IMR-90 (cell line): ENCODE measurements at regions not wholly inside any gene's neighbourhood (a gene's known extent, or its start where the extent isn't known, plus 50 kb on each side); places are given as distances from the start of the nearest gene placed in this dataset.

ENCODE experiments used
- ATAC-seq: fragments of 200-7000 bp; cut with Tn5 transposase; 2 replicates; pipeline ENCODE4 v1.9.1; 2020; ENCODE audit warnings: low read depth, mild to moderate bottlenecking, moderate library complexity
- BruUV-seq: library from RNA; stranded (reverse); fragments of 400-500 nt; replicated peaks from 2 replicates; lab custom pipeline; 2021; lab: Mats Ljungman, UMichigan
- CTCF ChIA-PET: fragments of 300-600 bp; formaldehyde crosslinking; extraction: SDS; loops from one replicate; lab custom pipeline; 2021; ENCODE audit warnings: antibody characterized with exemption; lab: Yijun Ruan, JAX
- POLR2A ChIA-PET: fragments of 300-600 bp; sonication (Branson Sonifier 250); formaldehyde crosslinking; loops from one replicate; lab custom pipeline; 2022; ENCODE audit warnings: antibody characterized with exemption; ENCODE audit not compliant: unreplicated experiment; lab: Charles Lee
- DNase-seq: peaks from one replicate; pipeline ENCODE4 v3.0.0; 2013
- H2AFZ ChIP-seq: replicated peaks from 2 replicates; pipeline ENCODE3; 2013; ENCODE audit warnings: low read length, mild to moderate bottlenecking; ENCODE audit not compliant: poor library complexity
- H2AK5ac ChIP-seq: 2 replicates; pipeline ENCODE4 v1.6.1; 2013; ENCODE audit warnings: low read depth, low read length, inconsistent platforms
- H2AK9ac ChIP-seq: replicated peaks from 2 replicates; pipeline ENCODE3; 2013; ENCODE audit warnings: mild to moderate bottlenecking, low read depth, low read length, moderate library complexity; ENCODE audit not compliant: poor library complexity
- H2BK120ac ChIP-seq: 2 replicates; pipeline ENCODE4 v1.6.1; 2013; ENCODE audit warnings: low read depth, low read length, inconsistent platforms
- H2BK15ac ChIP-seq: 3 replicates; pipeline ENCODE4 v1.6.1; 2013; ENCODE audit warnings: low read depth, low read length, inconsistent platforms
- H2BK20ac ChIP-seq: 2 replicates; pipeline ENCODE4 v1.6.1; 2013; ENCODE audit warnings: low read depth, mild to moderate bottlenecking, inconsistent platforms, low read length, moderate library complexity
- H2BK5ac ChIP-seq: 2 replicates; pipeline ENCODE4 v1.6.1; 2013; ENCODE audit warnings: mild to moderate bottlenecking, low read depth, low read length, inconsistent platforms; ENCODE audit not compliant: poor library complexity, severe bottlenecking
- H3K14ac ChIP-seq: replicated peaks from 2 replicates; pipeline ENCODE4 v1.6.1; 2013; ENCODE audit warnings: low read depth, low read length, inconsistent platforms
- H3K18ac ChIP-seq: 2 replicates; pipeline ENCODE4 v1.6.1; 2013; ENCODE audit warnings: low read depth, low read length, control low read depth
- H3K23ac ChIP-seq: 2 replicates; pipeline ENCODE4 v1.6.1; 2013; ENCODE audit warnings: low read depth, low read length, inconsistent platforms
- H3K27ac ChIP-seq: 2 replicates; pipeline ENCODE4 v1.5.1; 2013; ENCODE audit warnings: mild to moderate bottlenecking, control low read depth, low read length; ENCODE audit not compliant: insufficient read depth
- H3K27me3 ChIP-seq: 2 replicates; pipeline ENCODE4 v1.6.1; 2013; ENCODE audit warnings: low read length; ENCODE audit not compliant: control insufficient read depth, insufficient read depth
- H3K36me3 ChIP-seq: 2 replicates; pipeline ENCODE4 v1.6.1; 2013; ENCODE audit warnings: low read length, mixed read lengths; ENCODE audit not compliant: control insufficient read depth, insufficient read depth
- H3K4ac ChIP-seq: 2 replicates; pipeline ENCODE4 v1.6.1; 2013; ENCODE audit warnings: low read depth, low read length, inconsistent platforms
- H3K4me1 ChIP-seq: 2 replicates; pipeline ENCODE4 v1.6.1; 2013; ENCODE audit warnings: low read length, mixed read lengths; ENCODE audit not compliant: control insufficient read depth, insufficient read depth
- H3K4me2 ChIP-seq: 2 replicates; pipeline ENCODE4 v1.6.1; 2013; ENCODE audit warnings: low read depth, mild to moderate bottlenecking, control low read depth, low read length, moderate library complexity
- H3K4me3 ChIP-seq: 2 replicates; pipeline ENCODE4 v1.5.1; 2013; ENCODE audit warnings: low read depth, mild to moderate bottlenecking, control low read depth, low read length, moderate library complexity; ENCODE audit not compliant: insufficient read depth
- H3K56ac ChIP-seq: 2 replicates; pipeline ENCODE4 v1.6.1; 2013; ENCODE audit warnings: low read length, inconsistent platforms; ENCODE audit not compliant: insufficient read depth; ENCODE audit errors: extremely low read depth
- H3K79me1 ChIP-seq, 2 experiments: 2 replicates each; pipeline ENCODE4 v1.6.1; 2013; ENCODE audit warnings: low read length in 2 of 2, inconsistent platforms in 1 of 2, low read depth in 1 of 2
- H3K9ac ChIP-seq: 2 replicates; pipeline ENCODE4 v1.6.1; 2013; ENCODE audit warnings: low read depth, low read length, control low read depth
- H3K9me1 ChIP-seq: 2 replicates; pipeline ENCODE4 v1.6.1; 2013; ENCODE audit warnings: low read length, inconsistent platforms; ENCODE audit not compliant: insufficient read depth
- H3K9me3 ChIP-seq: 2 replicates; pipeline ENCODE4 v1.6.1; 2013; ENCODE audit warnings: low read length; ENCODE audit not compliant: control insufficient read depth, insufficient read depth
- H4K20me1 ChIP-seq: 2 replicates; pipeline ENCODE4 v1.6.1; 2013; ENCODE audit warnings: low read length, inconsistent platforms; ENCODE audit not compliant: insufficient read depth
- H4K5ac ChIP-seq: 2 replicates; pipeline ENCODE4 v1.6.1; 2013; ENCODE audit warnings: mild to moderate bottlenecking, low read depth, low read length, control low read depth
- H4K8ac ChIP-seq, 2 experiments: 2 replicates each; pipeline ENCODE4 v1.6.1; 2013; ENCODE audit warnings: low read depth in 2 of 2, low read length in 2 of 2, control low read depth in 1 of 2, inconsistent platforms in 1 of 2
- H4K91ac ChIP-seq: 2 replicates; pipeline ENCODE4 v1.6.1; 2013; ENCODE audit warnings: low read depth, low read length, inconsistent platforms; ENCODE audit not compliant: insufficient read depth
- BHLHE40 ChIP-seq: fragments of 150-350 bp; IDR thresholded peaks from 2 replicates; pipeline ENCODE4 v1.6.1; 2016; ENCODE audit warnings: mild to moderate bottlenecking, low read depth, low read length
- CEBPB ChIP-seq: IDR thresholded peaks from 2 replicates; pipeline ENCODE4 v1.6.1; 2012; ENCODE audit warnings: low read depth, low read length, improper control_type of control experiment
- CHD1 ChIP-seq: IDR thresholded peaks from 2 replicates; pipeline ENCODE4 v1.6.1; 2012; ENCODE audit warnings: low read depth, low read length, improper control_type of control experiment
- CTCF ChIP-seq: conservative IDR thresholded peaks from 2 replicates; pipeline ENCODE4 v1.5.1; 2012; ENCODE audit warnings: mild to moderate bottlenecking, low read depth, low read length, improper control_type of control experiment
- ELK1 ChIP-seq: fragments of 150-350 bp; IDR thresholded peaks from 2 replicates; pipeline ENCODE4 v1.6.1; 2016; ENCODE audit warnings: low read depth, mild to moderate bottlenecking, low read length, moderate library complexity, borderline replicate concordance
- FOS ChIP-seq: fragments of 150-350 bp; IDR thresholded peaks from 2 replicates; pipeline ENCODE4 v1.6.1; 2016; ENCODE audit warnings: low read depth, low read length
- MAFK ChIP-seq: IDR thresholded peaks from 2 replicates; pipeline ENCODE4 v1.6.1; 2012; ENCODE audit warnings: low read depth, low read length, improper control_type of control experiment
- MAZ ChIP-seq: IDR thresholded peaks from 2 replicates; pipeline ENCODE4 v1.6.1; 2012; ENCODE audit warnings: low read depth, mild to moderate bottlenecking, low read length, improper control_type of control experiment, moderate library complexity, borderline replicate concordance
- MXI1 ChIP-seq: IDR thresholded peaks from 2 replicates; pipeline ENCODE4 v1.6.1; 2012; ENCODE audit warnings: low read depth, mild to moderate bottlenecking, low read length, moderate library complexity, borderline replicate concordance
- NFE2L2 ChIP-seq: fragments of 150-350 bp; IDR thresholded peaks from 2 replicates; pipeline ENCODE4 v1.6.1; 2016; ENCODE audit warnings: low read depth, mild to moderate bottlenecking, low read length
- POLR2A ChIP-seq: IDR thresholded peaks from 2 replicates; pipeline ENCODE4 v1.6.1; 2012; ENCODE audit warnings: mild to moderate bottlenecking, low read depth, low read length
- RAD21 ChIP-seq: IDR thresholded peaks from 2 replicates; pipeline ENCODE4 v1.6.1; 2012; ENCODE audit warnings: low read length, improper control_type of control experiment
- RCOR1 ChIP-seq: IDR thresholded peaks from 2 replicates; pipeline ENCODE4 v1.6.1; 2012; ENCODE audit warnings: mild to moderate bottlenecking, low read length, improper control_type of control experiment; ENCODE audit not compliant: insufficient replicate concordance
- RFX5 ChIP-seq: IDR thresholded peaks from 2 replicates; pipeline ENCODE4 v1.8.0; 2012; ENCODE audit warnings: low read depth, mild to moderate bottlenecking, low read length, moderate library complexity
- SMC3 ChIP-seq: fragments of 150-350 bp; IDR thresholded peaks from 2 replicates; pipeline ENCODE4 v1.6.1; 2016; ENCODE audit warnings: low read depth, mild to moderate bottlenecking, antibody characterized with exemption, low read length, moderate library complexity
- USF2 ChIP-seq: fragments of 150-350 bp; IDR thresholded peaks from 2 replicates; pipeline ENCODE4 v1.6.1; 2017; ENCODE audit warnings: mild to moderate bottlenecking, antibody characterized with exemption, low read length, low read depth
- dilution Hi-C: fragments of 300-500 bp; cut with HindIII; formaldehyde crosslinking; loops from one replicate; pipeline ENCODE4 v1.14.3; 2018; ENCODE audit warnings: low sequenced_read_pairs; ENCODE audit not compliant: unreplicated experiment
- in situ Hi-C: fragments of 300-500 bp; cut with MboI; formaldehyde crosslinking; loops from 3 replicates; pipeline ENCODE4 v1.14.3; 2019; ENCODE audit warnings: low sequenced_read_pairs, inconsistent platforms, mixed read lengths
- intact Hi-C: fragments of 100-400 bp; cut with micrococcal nuclease; formaldehyde crosslinking; loops from 2 replicates; pipeline ENCODE4 v1.10.0; 2022

- H3K4me1 ChIP-seq, result no peaks in the 10 kb centered on the region
- POLR2A ChIA-PET, result no interaction called here
- no peak overlapping the region for H2BK120ac ChIP-seq
- CTCF ChIA-PET, result no interaction called here
- no peak overlapping the region for H3K23ac ChIP-seq
- H3K18ac ChIP-seq, result no peak overlapping the region
- no peaks in the 10 kb centered on the region for H3K36me3 ChIP-seq
- no peak overlapping the region for H2BK5ac ChIP-seq
- no peak for DNase-seq
- TF ChIP-seq SMC3 (no peak), CHD1 (no peak), NFE2L2 (no peak), RCOR1 (no peak), MXI1 (no peak), CEBPB (no peak), CTCF (no peak), RFX5 (no peak), USF2 (no peak), MAFK (no peak), FOS (no peak), ELK1 (no peak), POLR2A (no peak), RAD21 (no peak), MAZ (no peak), BHLHE40 (no peak)
- no peak overlapping the region for H3K27ac ChIP-seq
- H3K56ac ChIP-seq, result no peak overlapping the region
- no peaks in the 10 kb centered on the region for H3K79me1 ChIP-seq
- no peak overlapping the region for H2BK15ac ChIP-seq
- H2AK5ac ChIP-seq, result no peak overlapping the region
- intact Hi-C loops (no loop called here), dilution Hi-C loops (no loop called here), in situ Hi-C loops (no loop called here)
- no peak overlapping the region for H3K14ac ChIP-seq
- no peak overlapping the region for H2AFZ ChIP-seq
- no peaks in the 10 kb centered on the region for H4K20me1 ChIP-seq
- H4K8ac ChIP-seq, result no peak overlapping the region
- no peaks in the 10 kb centered on the region for H3K9me3 ChIP-seq
- no peak overlapping the region for H3K4ac ChIP-seq
- no peak overlapping the region for H2BK20ac ChIP-seq
- peaks cover 2% of the 10 kb centered on the region; the same call in 1 of the 2 replicates for H3K9me1 ChIP-seq
- H3K4me3 ChIP-seq, result no peak overlapping the region
- no peak overlapping the region for H3K9ac ChIP-seq
- no TSS peak for BruUV-seq
- H2AK9ac ChIP-seq, result no peak overlapping the region
- no peak overlapping the region for H3K4me2 ChIP-seq
- no peaks in the 10 kb centered on the region for H3K27me3 ChIP-seq
- no peak overlapping the region for H4K5ac ChIP-seq
- no peak for ATAC-seq
- no peak overlapping the region for H4K91ac ChIP-seq
Measured at GRCh38 chr9:78997296-78997695, 574.5 kb upstream of the TLE4 start.
